Lung (tissue), 11 donors: ENCODE measurements at regions not wholly inside any gene's neighbourhood (a gene's known extent, or its start where the extent isn't known, plus 50 kb on each side); places are given as distances from the start of the nearest gene placed in this dataset.

ENCODE experiments used
- ATAC-seq: fragments of 200-7000 bp; cut with Tn5 transposase; one replicate; pipeline ENCODE4 v1.9.1; 2020; ENCODE audit warnings: moderate number of reproducible peaks; ENCODE audit not compliant: insufficient read depth, low FRiP score
- DNase-seq, 3 donors: peaks; one replicate each; pipeline ENCODE4 v3.0.0-alpha.2; 2013 to 2017
- H3K27ac ChIP-seq, 2 donors: one replicate each; pipeline ENCODE4 v1.5.1; 2013; ENCODE audit warnings: mild to moderate bottlenecking in 2 of 2, moderate library complexity in 2 of 2, control low read depth in 1 of 2, inconsistent platforms in 1 of 2, low read depth in 1 of 2, low read length in 1 of 2
- H3K27me3 ChIP-seq, 3 donors: one replicate each; pipeline ENCODE4 v1.5.1; 2013; ENCODE audit warnings: low read length in 2 of 3; ENCODE audit not compliant: control insufficient read depth in 3 of 3, insufficient read depth in 3 of 3
- H3K36me3 ChIP-seq, 4 donors: one replicate each; pipeline ENCODE4 v1.5.1; 2013; ENCODE audit warnings: low read length in 4 of 4, mild to moderate bottlenecking in 1 of 4, moderate library complexity in 1 of 4; ENCODE audit not compliant: control insufficient read depth in 4 of 4, insufficient read depth in 4 of 4
- H3K4me1 ChIP-seq, 5 donors: one replicate each; pipeline ENCODE4 v1.5.1; 2013; ENCODE audit warnings: low read length in 5 of 5, mild to moderate bottlenecking in 2 of 5, moderate library complexity in 1 of 5; ENCODE audit not compliant: control insufficient read depth in 5 of 5, insufficient read depth in 5 of 5
- H3K4me3 ChIP-seq: one replicate; pipeline ENCODE4 v1.5.1; 2013; ENCODE audit warnings: mild to moderate bottlenecking, control low read depth, moderate library complexity
- H3K9ac ChIP-seq, 2 donors: one replicate each; pipeline ENCODE4 v1.5.1; 2013; ENCODE audit warnings: low read length in 2 of 2, control low read depth in 1 of 2; ENCODE audit not compliant: insufficient read depth in 1 of 2
- H3K9me3 ChIP-seq, 4 donors: one replicate each; pipeline ENCODE4 v1.5.1; 2013; ENCODE audit warnings: low read length in 3 of 4, mild to moderate bottlenecking in 1 of 4, moderate library complexity in 1 of 4; ENCODE audit not compliant: control insufficient read depth in 4 of 4, insufficient read depth in 3 of 4
- CTCF ChIP-seq: IDR thresholded peaks from 2 replicates; pipeline ENCODE4 v1.5.1; 2012; ENCODE audit warnings: mild to moderate bottlenecking; ENCODE audit errors: control extremely low read depth, extremely low read depth
- WGBS, 2 donors: extraction: QIAGEN DNeasy Blood & Tissue Kit; methylation state at CpG; one replicate each; pipeline ENCODE4 v1.1.7; 2013; 5-methylcytosine and 5-hydroxymethylcytosine counted together
- donor health status: control.
- donor health status: control.
- donor health status: Bipolar disorder and iron deficiency.
- donor health status: healthy.
- donor health status: DM: yes; HTN: yes; CAD: no.

GRCh38 chr11:112812729-112813128, 148.5 kb upstream of the NCAM1 start:
- no peak overlapping the region for H3K9ac ChIP-seq
- no peaks in the 10 kb centered on the region for H3K4me1 ChIP-seq
- H3K4me3 ChIP-seq: no peak overlapping the region
- H3K27me3 ChIP-seq: no peaks in the 10 kb centered on the region
- peaks cover 0 to 4% (median 0%) of the 10 kb centered on the region in 4 donors for H3K9me3 ChIP-seq
- DNase-seq (no peak), ATAC-seq (no peak)
- no peaks in the 10 kb centered on the region for H3K36me3 ChIP-seq
- no peak for TF ChIP-seq CTCF
- no peak overlapping the region for H3K27ac ChIP-seq
- WGBS, 2 donors: 36 to 56% methylated on average over 2 of the region's 2 CpGs

- no peak overlapping the region for H3K4me3 ChIP-seq
- no peak for ATAC-seq
These were observed 147.1 kb upstream of the NCAM1 start for GRCh38 chr11:112814168-112814567.

GRCh38 chr11:112817376-112817775, 143.8 kb upstream of the NCAM1 start:
- H3K36me3 ChIP-seq: no peaks in the 10 kb centered on the region
- 80 to 82% methylated on average over 3 of the region's 3 CpGs for WGBS, 2 donors
- H3K4me3 ChIP-seq: no peak overlapping the region
- DNase-seq (no peak), ATAC-seq (no peak)
- peaks cover 0 to 2% (median 0%) of the 10 kb centered on the region in 3 donors for H3K27me3 ChIP-seq
- H3K9me3 ChIP-seq: peaks cover 0 to 5% (median 2%) of the 10 kb centered on the region in 4 donors
- no peak overlapping the region for H3K9ac ChIP-seq
- H3K4me1 ChIP-seq: no peaks in the 10 kb centered on the region
- H3K27ac ChIP-seq: no peak overlapping the region
- no peak for TF ChIP-seq CTCF

More at GRCh38 chr11:112814168-112814567, 147.1 kb upstream of the NCAM1 start:
- WGBS, 2 donors: 79 to 83% methylated on average over 4 of the region's 4 CpGs
- TF ChIP-seq CTCF: no peak
- Histone ChIP-seq H3K9me3 (peaks cover 0 to 4% (median 0%) of the 10 kb centered on the region in 4 donors), H3K9ac (no peak overlapping the region), H3K36me3 (no peaks in the 10 kb centered on the region), H3K27me3 (no peaks in the 10 kb centered on the region), H3K27ac (no peak overlapping the region), H3K4me1 (no peaks in the 10 kb centered on the region)
- DNase-seq: no peak
